ENCODE measurements at regions not wholly inside any gene's neighbourhood (a gene's known extent, or its start where the extent isn't known, plus 50 kb on each side); places are given as distances from the start of the nearest gene placed in this dataset.

DNA sequence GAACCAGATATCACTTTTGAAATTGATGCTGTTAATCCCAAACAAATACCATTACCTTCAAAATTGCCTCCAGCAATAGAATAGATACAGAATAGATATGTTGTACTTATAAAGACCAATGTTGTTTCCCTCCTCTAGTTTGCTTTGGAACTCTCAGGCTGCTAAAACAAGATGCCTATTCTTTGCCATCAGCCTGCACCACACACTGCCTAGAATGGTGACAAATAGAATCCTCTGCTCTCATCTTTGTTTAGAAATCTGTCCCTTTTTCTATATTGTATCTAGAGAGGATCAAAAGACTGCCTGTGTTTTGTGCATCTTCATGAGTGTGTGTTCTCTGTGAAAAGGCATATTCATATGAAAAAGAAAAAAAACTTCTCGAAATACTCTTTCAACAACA, 349.2 kb upstream of the CCDC54 start:
- Histone ChIP-seq H3K4me3 (ENCODE audit: low read depth, low read length) (no peak overlapping the region), H3K27me3 (ENCODE audit: insufficient read depth, low read depth, severe bottlenecking) (no peaks in the 10 kb centered on the region), H3K9me3 (ENCODE audit: severe bottlenecking) (no peaks in the 10 kb centered on the region), H3K36me3 (no peaks in the 10 kb centered on the region), H3K27ac (no peak overlapping the region)
- TF ChIP-seq, protein P1, sequence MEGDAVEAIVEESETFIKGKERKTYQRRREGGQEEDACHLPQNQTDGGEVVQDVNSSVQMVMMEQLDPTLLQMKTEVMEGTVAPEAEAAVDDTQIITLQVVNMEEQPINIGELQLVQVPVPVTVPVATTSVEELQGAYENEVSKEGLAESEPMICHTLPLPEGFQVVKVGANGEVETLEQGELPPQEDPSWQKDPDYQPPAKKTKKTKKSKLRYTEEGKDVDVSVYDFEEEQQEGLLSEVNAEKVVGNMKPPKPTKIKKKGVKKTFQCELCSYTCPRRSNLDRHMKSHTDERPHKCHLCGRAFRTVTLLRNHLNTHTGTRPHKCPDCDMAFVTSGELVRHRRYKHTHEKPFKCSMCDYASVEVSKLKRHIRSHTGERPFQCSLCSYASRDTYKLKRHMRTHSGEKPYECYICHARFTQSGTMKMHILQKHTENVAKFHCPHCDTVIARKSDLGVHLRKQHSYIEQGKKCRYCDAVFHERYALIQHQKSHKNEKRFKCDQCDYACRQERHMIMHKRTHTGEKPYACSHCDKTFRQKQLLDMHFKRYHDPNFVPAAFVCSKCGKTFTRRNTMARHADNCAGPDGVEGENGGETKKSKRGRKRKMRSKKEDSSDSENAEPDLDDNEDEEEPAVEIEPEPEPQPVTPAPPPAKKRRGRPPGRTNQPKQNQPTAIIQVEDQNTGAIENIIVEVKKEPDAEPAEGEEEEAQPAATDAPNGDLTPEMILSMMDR (IDR thresholded peaks at IDR 0.05; ENCODE audit: low read depth, low read length) = no peak
- DNase-seq = no peak

DNA sequence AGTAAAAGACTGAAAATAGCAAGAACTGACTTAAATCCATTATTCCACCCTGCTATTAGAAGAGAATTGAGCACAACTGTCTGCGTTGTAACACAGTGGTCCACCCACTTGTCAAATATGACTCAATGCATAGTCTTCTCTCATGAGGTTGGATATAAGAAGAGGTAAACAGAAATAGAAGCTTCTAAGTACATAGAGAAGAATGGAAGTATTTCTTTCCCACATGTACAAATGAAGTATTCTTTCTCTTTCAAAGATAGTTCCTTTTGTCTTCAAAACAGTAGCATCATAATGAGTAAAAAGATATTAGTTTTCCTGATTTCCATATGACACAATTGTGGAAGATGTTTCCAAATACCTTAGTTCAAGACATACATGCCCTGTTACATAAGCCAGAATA, 348.6 kb upstream of the CCDC54 start:
- Histone ChIP-seq H3K27ac (no peak overlapping the region), H3K4me3 (ENCODE audit: low read depth, low read length) (no peak overlapping the region), H3K9me3 (ENCODE audit: severe bottlenecking) (no peaks in the 10 kb centered on the region), H3K27me3 (ENCODE audit: insufficient read depth, low read depth, severe bottlenecking) (no peaks in the 10 kb centered on the region), H3K36me3 (no peaks in the 10 kb centered on the region)
- no peak for DNase-seq
- TF ChIP-seq, protein P1 (IDR thresholded peaks at IDR 0.05; ENCODE audit: low read depth, low read length) = no peak

DNA sequence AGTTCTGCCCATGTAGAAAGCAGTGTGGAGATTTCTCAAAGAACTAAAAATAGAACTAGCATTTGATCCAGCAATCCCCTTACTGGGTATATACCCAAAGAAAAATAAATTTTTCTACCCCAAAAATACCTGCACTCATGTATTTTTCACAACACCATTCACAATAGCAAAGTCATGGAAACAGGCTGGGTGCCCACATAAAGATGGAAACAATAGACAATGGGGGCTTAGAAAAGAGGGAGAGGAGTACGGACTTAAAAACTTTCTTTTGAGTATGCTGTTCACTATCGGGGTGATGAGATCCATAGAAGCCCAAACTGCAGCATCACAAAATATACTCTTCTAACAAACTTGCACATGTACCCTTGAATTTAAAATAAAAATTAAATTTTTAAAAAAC, 345.1 kb upstream of the CCDC54 start:
- TF ChIP-seq, protein P1 (IDR thresholded peaks at IDR 0.05; ENCODE audit: low read depth, low read length) = no peak
- no peaks in the 10 kb centered on the region for H3K36me3 ChIP-seq
- H3K27ac ChIP-seq = no peak overlapping the region
- no peaks in the 10 kb centered on the region for H3K9me3 ChIP-seq (ENCODE audit: severe bottlenecking)
- DNase-seq = no peak
- no peaks in the 10 kb centered on the region for H3K27me3 ChIP-seq (ENCODE audit: insufficient read depth, low read depth, severe bottlenecking)
- no peak overlapping the region for H3K4me3 ChIP-seq (ENCODE audit: low read depth, low read length)

- TF ChIP-seq, protein P1 (IDR thresholded peaks at IDR 0.05; ENCODE audit: low read depth, low read length) = no peak
- Histone ChIP-seq H3K36me3 (no peaks in the 10 kb centered on the region), H3K4me3 (ENCODE audit: low read depth, low read length) (no peak overlapping the region), H3K9me3 (ENCODE audit: severe bottlenecking) (peaks cover 3% of the 10 kb centered on the region), H3K27me3 (ENCODE audit: insufficient read depth, low read depth, severe bottlenecking) (no peaks in the 10 kb centered on the region), H3K27ac (no peak overlapping the region)
- DNase-seq = no peak
Observed at GRCh38 chr3:107034142-107034541, 343.1 kb upstream of the CCDC54 start.

DNA sequence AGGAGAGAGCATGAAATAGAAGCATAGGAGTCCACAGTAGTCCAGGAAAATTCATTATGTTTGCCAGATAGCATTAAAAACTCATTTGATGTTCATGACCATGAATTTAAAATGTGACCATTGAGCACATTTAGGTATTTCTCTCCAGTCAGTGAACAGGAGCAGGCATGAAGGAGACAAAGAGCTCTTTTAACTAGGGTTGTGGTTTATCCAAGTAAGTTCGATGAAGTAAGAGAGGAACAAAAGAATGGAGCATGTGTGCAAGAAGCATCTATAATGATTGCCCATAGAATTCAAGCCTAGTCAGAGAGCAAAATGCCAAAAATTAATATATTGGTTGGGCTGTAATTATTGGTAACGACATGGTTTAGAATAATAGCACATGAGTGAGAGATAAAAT, 342.1 kb upstream of the CCDC54 start:
- peaks cover 3% of the 10 kb centered on the region for H3K9me3 ChIP-seq (ENCODE audit: severe bottlenecking)
- H3K27me3 ChIP-seq (ENCODE audit: insufficient read depth, low read depth, severe bottlenecking) = no peaks in the 10 kb centered on the region
- no peaks in the 10 kb centered on the region for H3K36me3 ChIP-seq
- no peak overlapping the region for H3K4me3 ChIP-seq (ENCODE audit: low read depth, low read length)
- DNase-seq = no peak
- no peak overlapping the region for H3K27ac ChIP-seq
- TF ChIP-seq, protein P1 (IDR thresholded peaks at IDR 0.05; ENCODE audit: low read depth, low read length) = no peak

DNA sequence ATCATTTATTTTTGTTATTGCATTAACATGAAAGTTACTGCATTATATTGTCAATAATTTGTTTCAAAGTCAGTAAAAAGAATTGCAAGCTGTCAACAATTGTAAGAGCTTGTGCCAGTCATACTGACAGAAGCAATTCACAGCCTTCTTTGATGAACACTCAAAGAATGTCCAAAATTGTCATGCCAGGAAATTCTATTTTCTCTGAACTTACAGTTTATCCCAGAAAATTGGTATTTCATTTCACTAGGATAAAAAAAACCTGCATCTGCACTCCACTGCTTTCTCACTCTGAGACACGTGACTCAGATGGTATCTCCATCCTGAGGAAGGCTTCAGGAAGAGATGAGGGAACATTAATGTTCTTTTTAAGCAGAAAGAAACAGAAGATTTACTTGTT, 332.6 kb upstream of the CCDC54 start:
- H3K27ac ChIP-seq = no peak overlapping the region
- H3K9me3 ChIP-seq (ENCODE audit: severe bottlenecking) = no peaks in the 10 kb centered on the region
- no peak for DNase-seq
- H3K36me3 ChIP-seq = no peaks in the 10 kb centered on the region
- TF ChIP-seq, protein P1 (IDR thresholded peaks at IDR 0.05; ENCODE audit: low read depth, low read length) = no peak
- no peak overlapping the region for H3K4me3 ChIP-seq (ENCODE audit: low read depth, low read length)
- no peaks in the 10 kb centered on the region for H3K27me3 ChIP-seq (ENCODE audit: insufficient read depth, low read depth, severe bottlenecking)
